ENCODE measurements at regions not wholly inside any gene's neighbourhood (a gene's known extent, or its start where the extent isn't known, plus 50 kb on each side); places are given as distances from the start of the nearest gene placed in this dataset.

DNA sequence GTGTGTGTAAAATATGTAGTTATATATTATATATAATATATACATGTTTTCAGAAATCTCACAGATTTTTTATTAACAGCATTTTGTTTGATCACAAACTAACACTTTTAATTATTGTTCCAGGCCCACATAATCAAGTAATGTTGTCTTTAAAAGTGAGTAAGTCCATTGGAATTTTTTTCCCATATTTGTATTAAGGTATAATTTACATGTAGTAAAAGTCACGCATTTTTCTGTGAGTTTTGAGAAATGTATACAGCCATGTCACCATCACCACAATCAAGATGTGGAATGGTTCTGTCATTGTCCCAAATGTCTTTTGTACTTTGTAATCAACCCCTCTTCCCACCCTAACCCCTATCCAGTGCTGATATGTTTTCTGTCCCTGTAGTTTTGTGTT lies 120.0 kb upstream of the RFC3 start:
- Histone ChIP-seq H3K4me1 (ENCODE audit: control insufficient read depth in 5 of 5, insufficient read depth in 5 of 5, low read length in 5 of 5) (no peaks in the 10 kb centered on the region), H3K9me3 (ENCODE audit: control insufficient read depth in 5 of 5, low read length in 5 of 5) (no peaks in the 10 kb centered on the region), H3K4me3 (ENCODE audit: low read depth in 1 of 5, low read length in 5 of 5) (no peak overlapping the region), H3K27ac (ENCODE audit: low read depth, low read length) (no peak overlapping the region), H3K27me3 (ENCODE audit: control insufficient read depth in 5 of 5, insufficient read depth in 4 of 5, low read length in 5 of 5) (no peaks in the 10 kb centered on the region), H3K9ac (ENCODE audit: low read length in 5 of 5) (no peak overlapping the region), H3K36me3 (ENCODE audit: control insufficient read depth in 5 of 5, insufficient read depth in 5 of 5, low read length in 5 of 5) (no peaks in the 10 kb centered on the region)

DNA sequence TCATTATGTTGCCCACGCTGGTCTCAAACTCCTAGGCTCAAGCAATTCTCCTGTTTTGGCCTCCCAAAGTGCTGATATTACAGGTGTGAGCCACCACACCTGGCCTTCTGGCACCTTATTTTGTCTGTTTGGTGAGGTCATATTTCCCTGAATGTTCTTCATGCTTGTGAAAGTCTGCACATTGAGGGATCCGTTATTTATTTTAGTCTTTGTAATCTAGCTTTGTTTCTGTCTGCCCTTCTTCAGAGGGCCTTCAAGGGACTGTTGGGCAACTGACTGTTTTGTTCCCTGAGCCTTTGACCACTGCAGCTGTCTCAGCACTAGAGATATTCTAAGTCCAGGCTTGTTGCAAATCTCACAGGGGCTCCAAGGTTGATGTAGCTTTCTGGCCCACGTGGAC lies 110.5 kb upstream of the RFC3 start:
- peaks cover 0 to 15% (median 0%) of the 10 kb centered on the region in 5 donors for H3K4me1 ChIP-seq (ENCODE audit: control insufficient read depth in 5 of 5, insufficient read depth in 5 of 5, low read length in 5 of 5)
- H3K27me3 ChIP-seq (ENCODE audit: control insufficient read depth in 5 of 5, insufficient read depth in 4 of 5, low read length in 5 of 5), result no peaks in the 10 kb centered on the region
- no peak overlapping the region for H3K27ac ChIP-seq (ENCODE audit: low read depth, low read length)
- H3K4me3 ChIP-seq (ENCODE audit: low read depth in 1 of 5, low read length in 5 of 5), result no peak overlapping the region
- H3K36me3 ChIP-seq (ENCODE audit: control insufficient read depth in 5 of 5, insufficient read depth in 5 of 5, low read length in 5 of 5), result no peaks in the 10 kb centered on the region
- H3K9me3 ChIP-seq (ENCODE audit: control insufficient read depth in 5 of 5, low read length in 5 of 5), result peaks cover 0 to 5% (median 2%) of the 10 kb centered on the region in 5 donors
- H3K9ac ChIP-seq (ENCODE audit: low read length in 5 of 5), result no peak overlapping the region

DNA sequence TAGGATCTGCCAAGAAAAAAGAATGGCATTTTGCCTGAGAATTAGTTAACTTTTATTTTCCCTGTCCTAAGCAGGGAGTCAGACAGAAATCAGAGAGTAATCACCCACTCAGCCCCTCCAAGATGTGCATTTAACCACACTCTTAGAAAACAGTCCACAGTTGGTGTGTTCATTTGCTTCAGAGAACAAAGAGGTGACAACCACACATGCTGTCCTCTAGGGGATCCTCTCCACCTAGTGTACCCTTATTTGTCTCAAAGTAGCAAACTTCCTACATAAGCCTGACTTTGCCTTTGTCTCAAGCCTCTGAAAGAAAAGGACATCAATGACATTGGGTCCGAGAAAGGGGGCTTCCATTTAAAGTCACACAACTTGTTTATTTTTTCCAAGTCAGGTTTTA lies 107.0 kb upstream of the RFC3 start:
- Histone ChIP-seq H3K27ac (ENCODE audit: low read depth, low read length) (no peak overlapping the region), H3K36me3 (ENCODE audit: control insufficient read depth in 5 of 5, insufficient read depth in 5 of 5, low read length in 5 of 5) (no peaks in the 10 kb centered on the region), H3K9ac (ENCODE audit: low read length in 5 of 5) (no peak overlapping the region), H3K4me1 (ENCODE audit: control insufficient read depth in 5 of 5, insufficient read depth in 5 of 5, low read length in 5 of 5) (peaks cover 0 to 15% (median 0%) of the 10 kb centered on the region in 5 donors), H3K9me3 (ENCODE audit: control insufficient read depth in 5 of 5, low read length in 5 of 5) (peaks cover 0 to 2% (median 0%) of the 10 kb centered on the region in 5 donors), H3K4me3 (ENCODE audit: low read depth in 1 of 5, low read length in 5 of 5) (no peak overlapping the region), H3K27me3 (ENCODE audit: control insufficient read depth in 5 of 5, insufficient read depth in 4 of 5, low read length in 5 of 5) (no peaks in the 10 kb centered on the region)

DNA sequence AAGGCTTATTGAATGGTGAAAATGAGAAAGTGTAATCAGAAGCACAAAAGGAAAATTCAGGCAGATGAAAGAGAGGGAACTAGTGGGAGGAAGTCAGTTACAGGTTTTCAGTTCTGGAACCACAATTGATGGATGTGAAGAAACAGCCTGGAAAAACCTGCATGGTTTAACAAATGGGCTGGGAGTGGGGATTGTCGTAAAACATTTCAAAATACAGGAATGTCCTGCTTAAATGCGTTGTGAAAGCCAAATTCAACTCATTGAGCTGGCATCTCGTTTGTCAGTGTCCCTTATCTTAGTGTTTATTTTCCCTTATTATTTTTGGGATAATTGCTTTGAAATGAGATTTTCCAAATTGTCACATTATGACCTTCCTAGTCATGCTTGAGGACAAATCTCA lies 106.5 kb upstream of the RFC3 start:
- Histone ChIP-seq H3K9ac (ENCODE audit: low read length in 5 of 5) (no peak overlapping the region), H3K9me3 (ENCODE audit: control insufficient read depth in 5 of 5, low read length in 5 of 5) (no peaks in the 10 kb centered on the region), H3K4me3 (ENCODE audit: low read depth in 1 of 5, low read length in 5 of 5) (no peak overlapping the region), H3K4me1 (ENCODE audit: control insufficient read depth in 5 of 5, insufficient read depth in 5 of 5, low read length in 5 of 5) (peaks cover 0 to 15% (median 0%) of the 10 kb centered on the region in 5 donors), H3K36me3 (ENCODE audit: control insufficient read depth in 5 of 5, insufficient read depth in 5 of 5, low read length in 5 of 5) (no peaks in the 10 kb centered on the region), H3K27me3 (ENCODE audit: control insufficient read depth in 5 of 5, insufficient read depth in 4 of 5, low read length in 5 of 5) (no peaks in the 10 kb centered on the region), H3K27ac (ENCODE audit: low read depth, low read length) (no peak overlapping the region)

DNA sequence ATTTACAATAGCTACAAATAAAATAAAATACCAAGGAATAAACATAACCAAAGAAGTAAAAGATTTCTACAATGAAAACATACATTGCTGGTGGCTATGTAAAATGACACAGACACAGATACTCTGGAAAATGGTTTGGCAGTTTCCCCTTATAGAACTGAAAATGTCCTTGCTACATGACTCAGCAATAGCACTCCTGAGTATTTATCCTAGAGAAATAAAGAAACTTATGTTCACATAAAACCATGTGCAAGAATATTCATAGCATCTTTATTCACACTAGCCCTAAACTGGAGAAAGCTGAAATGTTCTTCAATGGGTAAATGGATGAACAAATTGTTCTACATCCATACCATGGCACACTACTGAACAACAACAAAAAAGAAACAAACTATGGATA lies 100.2 kb upstream of the RFC3 start:
- H3K9ac ChIP-seq (ENCODE audit: low read length in 5 of 5), result no peak overlapping the region
- H3K36me3 ChIP-seq (ENCODE audit: control insufficient read depth in 5 of 5, insufficient read depth in 5 of 5, low read length in 5 of 5), result no peaks in the 10 kb centered on the region
- no peaks in the 10 kb centered on the region for H3K9me3 ChIP-seq (ENCODE audit: control insufficient read depth in 5 of 5, low read length in 5 of 5)
- no peak overlapping the region for H3K4me3 ChIP-seq (ENCODE audit: low read depth in 1 of 5, low read length in 5 of 5)
- H3K4me1 ChIP-seq (ENCODE audit: control insufficient read depth in 5 of 5, insufficient read depth in 5 of 5, low read length in 5 of 5), result peaks cover 0 to 13% (median 10%) of the 10 kb centered on the region in 5 donors
- H3K27ac ChIP-seq (ENCODE audit: low read depth, low read length), result no peak overlapping the region
- no peaks in the 10 kb centered on the region for H3K27me3 ChIP-seq (ENCODE audit: control insufficient read depth in 5 of 5, insufficient read depth in 4 of 5, low read length in 5 of 5)

DNA sequence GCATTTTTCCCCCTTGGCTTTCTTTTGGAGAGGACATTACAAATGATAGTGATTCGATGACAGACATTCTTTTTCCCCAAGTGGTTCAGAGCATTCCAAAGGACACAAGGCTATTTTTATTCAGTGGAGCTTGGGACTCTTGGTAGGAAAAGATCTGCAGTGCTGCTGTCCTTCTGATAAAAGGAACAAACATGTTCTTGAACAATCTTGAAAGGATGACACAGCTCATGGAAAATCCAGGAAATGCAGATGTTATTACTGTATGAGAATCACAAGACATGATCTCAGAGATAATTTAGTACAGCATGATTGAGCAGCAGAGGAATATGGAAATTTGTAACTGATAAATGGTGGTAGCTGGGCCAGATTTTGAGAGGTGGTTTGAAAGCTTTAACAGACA lies 96.2 kb upstream of the RFC3 start:
- no peaks in the 10 kb centered on the region for H3K9me3 ChIP-seq (ENCODE audit: control insufficient read depth in 5 of 5, low read length in 5 of 5)
- no peaks in the 10 kb centered on the region for H3K36me3 ChIP-seq (ENCODE audit: control insufficient read depth in 5 of 5, insufficient read depth in 5 of 5, low read length in 5 of 5)
- H3K4me1 ChIP-seq (ENCODE audit: control insufficient read depth in 5 of 5, insufficient read depth in 5 of 5, low read length in 5 of 5), result peaks cover 0 to 23% (median 21%) of the 10 kb centered on the region in 5 donors
- no peak overlapping the region for H3K4me3 ChIP-seq (ENCODE audit: low read depth in 1 of 5, low read length in 5 of 5)
- H3K9ac ChIP-seq (ENCODE audit: low read length in 5 of 5), result no peak overlapping the region
- no peaks in the 10 kb centered on the region for H3K27me3 ChIP-seq (ENCODE audit: control insufficient read depth in 5 of 5, insufficient read depth in 4 of 5, low read length in 5 of 5)
- peak overlapping the region; percentile 70 for H3K27ac ChIP-seq (ENCODE audit: low read depth, low read length)

DNA sequence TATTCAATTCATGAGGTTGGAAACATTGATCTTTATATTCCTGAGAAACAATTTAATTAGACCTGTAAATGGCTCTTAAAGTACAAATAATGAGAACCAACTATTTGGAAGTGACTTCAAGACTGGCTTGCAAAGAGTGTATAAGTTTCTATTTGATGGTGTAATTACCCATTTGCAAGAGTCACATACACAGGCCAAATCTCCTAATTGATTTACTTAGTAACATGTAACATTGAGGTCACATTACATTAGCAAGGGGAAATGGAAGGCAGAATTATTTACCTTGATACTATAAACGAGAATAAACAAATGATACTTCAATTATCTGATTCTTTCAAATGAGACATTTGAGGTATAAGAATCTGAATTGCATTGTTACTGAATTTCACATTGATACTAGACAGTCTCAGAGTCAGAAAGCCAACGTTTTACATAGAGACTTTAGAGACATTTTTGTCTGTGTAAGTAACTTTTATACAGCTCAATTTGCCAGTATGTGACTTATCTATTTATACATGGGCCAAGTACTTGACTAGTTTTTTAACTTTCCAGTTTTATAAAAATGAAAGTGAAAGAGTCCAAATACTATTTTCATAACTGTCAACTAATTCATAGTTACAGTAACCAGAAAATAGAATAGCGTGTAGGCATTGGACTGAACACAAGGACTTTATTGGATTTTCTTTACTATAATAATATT lies 95.6 kb upstream of the RFC3 start:
- H3K9me3 ChIP-seq (ENCODE audit: control insufficient read depth in 5 of 5, low read length in 5 of 5), result no peaks in the 10 kb centered on the region
- peak overlapping the region in 3 of 5 donors; percentile 6 to 32 (median 24) for H3K9ac ChIP-seq (ENCODE audit: low read length in 5 of 5)
- H3K4me3 ChIP-seq (ENCODE audit: low read depth in 1 of 5, low read length in 5 of 5), result no peak overlapping the region
- H3K27ac ChIP-seq (ENCODE audit: low read depth, low read length), result peak overlapping the region; percentile 70
- peaks cover 0 to 23% (median 21%) of the 10 kb centered on the region in 5 donors for H3K4me1 ChIP-seq (ENCODE audit: control insufficient read depth in 5 of 5, insufficient read depth in 5 of 5, low read length in 5 of 5)
- no peaks in the 10 kb centered on the region for H3K27me3 ChIP-seq (ENCODE audit: control insufficient read depth in 5 of 5, insufficient read depth in 4 of 5, low read length in 5 of 5)
- no peaks in the 10 kb centered on the region for H3K36me3 ChIP-seq (ENCODE audit: control insufficient read depth in 5 of 5, insufficient read depth in 5 of 5, low read length in 5 of 5)

DNA sequence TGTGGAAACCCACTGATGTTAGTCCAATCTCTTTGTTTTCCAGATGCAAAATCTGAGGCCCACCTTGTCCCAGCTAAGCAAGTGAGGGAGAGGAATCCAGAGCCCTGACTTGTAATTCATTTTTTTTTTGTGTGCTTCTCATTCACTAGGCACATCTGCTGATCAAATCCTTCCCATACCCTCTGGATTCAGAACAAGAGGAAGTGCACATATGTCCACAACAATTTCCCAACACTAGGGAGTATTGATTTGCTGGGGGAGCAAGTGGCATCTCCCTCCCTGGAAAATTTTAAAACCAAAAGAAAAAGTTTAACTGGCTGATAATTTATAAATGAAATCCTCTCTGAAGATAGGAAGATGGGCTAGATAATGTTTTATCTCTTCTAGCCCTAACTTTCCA lies 94.6 kb upstream of the RFC3 start:
- Histone ChIP-seq H3K36me3 (ENCODE audit: control insufficient read depth in 5 of 5, insufficient read depth in 5 of 5, low read length in 5 of 5) (no peaks in the 10 kb centered on the region), H3K9ac (ENCODE audit: low read length in 5 of 5) (peak overlapping the region in 2 of 5 donors; percentile 12 to 32), H3K27ac (ENCODE audit: low read depth, low read length) (peak overlapping the region; percentile 70), H3K4me3 (ENCODE audit: low read depth in 1 of 5, low read length in 5 of 5) (no peak overlapping the region), H3K27me3 (ENCODE audit: control insufficient read depth in 5 of 5, insufficient read depth in 4 of 5, low read length in 5 of 5) (no peaks in the 10 kb centered on the region), H3K4me1 (ENCODE audit: control insufficient read depth in 5 of 5, insufficient read depth in 5 of 5, low read length in 5 of 5) (peaks cover 0 to 29% (median 25%) of the 10 kb centered on the region in 5 donors), H3K9me3 (ENCODE audit: control insufficient read depth in 5 of 5, low read length in 5 of 5) (no peaks in the 10 kb centered on the region)

DNA sequence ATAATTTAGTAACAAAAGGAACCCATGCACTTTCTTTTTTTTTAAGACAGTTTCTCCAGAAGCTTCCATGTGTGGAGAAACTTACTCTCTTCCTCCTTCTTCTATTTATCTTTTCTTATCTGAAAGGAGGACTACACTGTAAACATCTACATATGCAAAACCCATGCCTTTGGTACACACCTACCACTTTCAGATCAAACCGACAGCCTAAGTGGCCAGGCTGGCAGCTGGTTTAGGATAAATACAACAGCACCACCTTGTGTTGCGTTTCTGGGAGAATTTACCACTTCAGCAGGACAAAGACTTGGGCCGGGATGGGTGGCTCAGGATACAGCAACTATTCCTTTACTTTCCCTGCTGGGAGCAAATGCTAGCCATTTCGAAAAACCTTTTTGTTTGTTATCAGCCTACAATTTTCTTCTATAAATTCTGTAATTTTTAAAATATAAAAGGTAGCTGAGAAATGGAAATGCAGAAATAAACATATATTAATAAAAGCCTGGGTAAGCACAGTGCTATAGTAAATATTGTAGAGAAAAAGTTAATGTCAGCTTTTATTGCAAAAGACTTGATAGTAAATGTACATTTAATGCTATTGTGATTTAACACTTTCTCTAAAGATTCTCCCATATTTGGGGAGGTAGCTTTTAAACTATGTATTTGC lies 94.0 kb upstream of the RFC3 start:
- no peaks in the 10 kb centered on the region for H3K9me3 ChIP-seq (ENCODE audit: control insufficient read depth in 5 of 5, low read length in 5 of 5)
- H3K9ac ChIP-seq (ENCODE audit: low read length in 5 of 5), result no peak overlapping the region
- H3K4me1 ChIP-seq (ENCODE audit: control insufficient read depth in 5 of 5, insufficient read depth in 5 of 5, low read length in 5 of 5), result peaks cover 0 to 34% (median 31%) of the 10 kb centered on the region in 5 donors
- no peaks in the 10 kb centered on the region for H3K27me3 ChIP-seq (ENCODE audit: control insufficient read depth in 5 of 5, insufficient read depth in 4 of 5, low read length in 5 of 5)
- no peak overlapping the region for H3K4me3 ChIP-seq (ENCODE audit: low read depth in 1 of 5, low read length in 5 of 5)
- H3K27ac ChIP-seq (ENCODE audit: low read depth, low read length), result peak overlapping the region; percentile 70
- no peaks in the 10 kb centered on the region for H3K36me3 ChIP-seq (ENCODE audit: control insufficient read depth in 5 of 5, insufficient read depth in 5 of 5, low read length in 5 of 5)

DNA sequence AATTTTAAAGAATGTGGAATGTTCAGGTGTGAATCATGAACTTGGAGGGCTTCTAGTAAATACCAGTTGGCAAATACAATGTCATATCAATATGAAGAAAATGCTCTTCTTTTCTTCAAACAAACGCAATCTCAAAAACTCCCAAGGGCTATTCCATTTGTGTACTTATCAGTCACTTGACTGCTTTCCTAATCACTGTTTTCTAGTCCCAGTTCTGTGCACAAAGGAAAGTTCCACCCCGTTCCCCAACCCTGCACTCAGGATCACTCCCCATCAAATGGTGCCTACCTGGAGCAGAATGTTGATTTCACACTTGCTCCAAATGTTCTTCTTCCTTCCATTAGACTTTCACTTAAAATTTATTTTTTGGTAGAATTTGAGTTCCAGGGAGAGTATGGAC lies 92.6 kb upstream of the RFC3 start:
- H3K27me3 ChIP-seq (ENCODE audit: control insufficient read depth in 5 of 5, insufficient read depth in 4 of 5, low read length in 5 of 5), result no peaks in the 10 kb centered on the region
- no peaks in the 10 kb centered on the region for H3K36me3 ChIP-seq (ENCODE audit: control insufficient read depth in 5 of 5, insufficient read depth in 5 of 5, low read length in 5 of 5)
- H3K9me3 ChIP-seq (ENCODE audit: control insufficient read depth in 5 of 5, low read length in 5 of 5), result no peaks in the 10 kb centered on the region
- H3K4me3 ChIP-seq (ENCODE audit: low read depth in 1 of 5, low read length in 5 of 5), result no peak overlapping the region
- H3K9ac ChIP-seq (ENCODE audit: low read length in 5 of 5), result no peak overlapping the region
- peaks cover 0 to 37% (median 31%) of the 10 kb centered on the region in 5 donors for H3K4me1 ChIP-seq (ENCODE audit: control insufficient read depth in 5 of 5, insufficient read depth in 5 of 5, low read length in 5 of 5)
- H3K27ac ChIP-seq (ENCODE audit: low read depth, low read length), result no peak overlapping the region

All from subcutaneous abdominal adipose tissue (tissue), 5 donors.